ENCODE measurements at regions not wholly inside any gene's neighbourhood (a gene's known extent, or its start where the extent isn't known, plus 50 kb on each side); places are given as distances from the start of the nearest gene placed in this dataset.
"Not testable (repeated sequence)": the region's sequence is repeated elsewhere in the genome, so short reads cannot be mapped to it uniquely, and the experiment has no call there.

DNA sequence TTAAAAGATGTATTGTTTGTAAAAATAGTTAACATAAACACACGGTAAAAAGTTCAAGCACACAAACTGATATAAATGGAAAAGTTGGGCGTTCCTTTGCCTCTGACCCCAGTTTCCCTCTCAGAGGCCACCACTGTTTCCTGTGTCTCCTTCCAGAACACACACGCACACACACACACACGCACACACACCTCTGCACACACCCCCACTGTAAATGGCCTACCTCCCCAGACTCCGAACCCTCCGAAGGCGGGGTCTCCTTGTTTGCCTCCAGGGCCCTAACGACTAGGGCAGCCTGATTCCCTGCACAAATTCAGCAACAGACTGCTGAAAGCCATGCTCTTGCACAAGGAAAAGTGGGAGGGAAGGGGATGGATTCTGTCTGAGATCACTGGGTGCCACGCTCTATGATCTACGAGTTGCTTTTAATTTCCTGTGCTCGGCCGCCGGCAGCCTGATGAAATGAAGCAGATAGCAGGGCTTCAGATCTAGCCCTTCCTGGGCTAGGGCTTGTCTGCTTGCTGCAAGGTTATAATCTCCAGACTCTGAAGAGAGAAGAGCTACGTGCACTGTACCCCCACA, 184.0 kb upstream of the IL12B start:
- no peak for TF ChIP-seq CTCF (conservative IDR thresholded peaks at IDR 0.05; ENCODE audit: control insufficient read depth, insufficient read depth, low read depth, low read length)

GRCh38 chr5:159515197-159515596, 184.9 kb upstream of the IL12B start:
- no peak for DNase-seq (ENCODE audit: low read depth)
- TF ChIP-seq CTCF (conservative IDR thresholded peaks at IDR 0.05; ENCODE audit: control insufficient read depth, insufficient read depth, low read depth, low read length) = no peak
- H3K4me3 ChIP-seq (ENCODE audit: control insufficient read depth, low read depth, low read length) = no peak overlapping the region

More for the DNA sequence above, 184.0 kb upstream of the IL12B start:
- DNase-seq (ENCODE audit: low read depth) = peak; percentile 15
- H3K4me3 ChIP-seq (ENCODE audit: control insufficient read depth, low read depth, low read length) = no peak overlapping the region

GRCh38 chr5:159515909-159516415, 185.7 kb upstream of the IL12B start:
- no peak overlapping the region for H3K4me3 ChIP-seq (ENCODE audit: control insufficient read depth, low read depth, low read length)
- TF ChIP-seq CTCF (conservative IDR thresholded peaks at IDR 0.05; ENCODE audit: control insufficient read depth, insufficient read depth, low read depth, low read length) = peak; percentile 80
- peak; percentile 57 for DNase-seq (ENCODE audit: low read depth)

GRCh38 chr5:159518371-159518770, 188.1 kb upstream of the IL12B start:
- no peak for TF ChIP-seq CTCF (conservative IDR thresholded peaks at IDR 0.05; ENCODE audit: control insufficient read depth, insufficient read depth, low read depth, low read length)
- no peak overlapping the region for H3K4me3 ChIP-seq (ENCODE audit: control insufficient read depth, low read depth, low read length)
- no peak for DNase-seq (ENCODE audit: low read depth)

GRCh38 chr5:159519365-159519764, 189.1 kb upstream of the IL12B start:
- DNase-seq (ENCODE audit: low read depth) = no peak
- TF ChIP-seq CTCF (conservative IDR thresholded peaks at IDR 0.05; ENCODE audit: control insufficient read depth, insufficient read depth, low read depth, low read length) = no peak
- H3K4me3 ChIP-seq (ENCODE audit: control insufficient read depth, low read depth, low read length) = no peak overlapping the region

GRCh38 chr5:159522841-159523240, 192.6 kb upstream of the IL12B start:
- DNase-seq (ENCODE audit: low read depth) = no peak
- H3K4me3 ChIP-seq (ENCODE audit: control insufficient read depth, low read depth, low read length) = no peak overlapping the region
- TF ChIP-seq CTCF (conservative IDR thresholded peaks at IDR 0.05; ENCODE audit: control insufficient read depth, insufficient read depth, low read depth, low read length) = no peak

DNA sequence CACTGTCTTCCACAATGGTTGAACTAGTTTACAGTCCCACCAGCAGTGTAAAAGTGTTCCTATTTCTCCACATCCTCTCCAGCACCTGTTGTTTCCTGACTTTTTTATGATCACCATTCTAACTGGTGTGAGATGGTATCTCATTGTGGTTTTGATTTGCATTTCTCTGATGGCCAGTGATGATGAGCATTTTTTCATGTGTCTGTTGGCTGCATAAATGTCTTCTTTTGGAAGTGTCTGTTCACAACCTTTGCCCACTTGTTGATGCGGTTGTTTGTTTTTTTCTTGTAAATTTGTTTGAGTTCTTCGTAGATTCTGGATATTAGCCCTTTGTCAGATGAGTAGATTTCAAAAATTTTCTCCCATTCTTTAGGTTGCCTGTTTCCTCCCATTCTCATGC, 194.0 kb upstream of the IL12B start:
- not testable (repeated sequence) for DNase-seq (ENCODE audit: low read depth); H3K4me3 ChIP-seq (ENCODE audit: control insufficient read depth, low read depth, low read length)

Data from fibroblast of mammary gland (primary cell).